ENCODE measurements at regions not wholly inside any gene's neighbourhood (a gene's known extent, or its start where the extent isn't known, plus 50 kb on each side); places are given as distances from the start of the nearest gene placed in this dataset.
"Not testable (repeated sequence)": the region's sequence is repeated elsewhere in the genome, so short reads cannot be mapped to it uniquely, and the experiment has no call there.

DNA sequence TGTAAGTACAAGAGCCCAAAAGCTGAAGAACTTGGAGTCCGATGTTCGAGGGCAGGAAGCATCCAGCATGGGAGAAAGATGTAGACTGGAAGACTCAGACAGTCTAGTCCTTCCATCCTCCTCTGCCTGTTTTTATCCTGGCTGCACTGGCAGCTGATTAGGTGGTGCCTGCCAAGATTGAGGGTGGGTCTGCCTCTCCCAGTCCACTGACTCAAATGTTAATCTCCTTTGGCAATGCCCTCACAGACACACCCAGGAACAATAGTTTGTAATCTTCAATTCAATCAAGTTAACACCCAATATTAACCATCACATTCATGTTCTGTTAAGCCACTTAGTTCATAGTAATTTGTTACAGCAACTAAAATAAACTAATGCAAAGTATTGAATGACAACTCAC is 904.4 kb upstream of the HS3ST1 start:
- DNase-seq (ENCODE audit: low read depth), result not testable (repeated sequence)

DNA sequence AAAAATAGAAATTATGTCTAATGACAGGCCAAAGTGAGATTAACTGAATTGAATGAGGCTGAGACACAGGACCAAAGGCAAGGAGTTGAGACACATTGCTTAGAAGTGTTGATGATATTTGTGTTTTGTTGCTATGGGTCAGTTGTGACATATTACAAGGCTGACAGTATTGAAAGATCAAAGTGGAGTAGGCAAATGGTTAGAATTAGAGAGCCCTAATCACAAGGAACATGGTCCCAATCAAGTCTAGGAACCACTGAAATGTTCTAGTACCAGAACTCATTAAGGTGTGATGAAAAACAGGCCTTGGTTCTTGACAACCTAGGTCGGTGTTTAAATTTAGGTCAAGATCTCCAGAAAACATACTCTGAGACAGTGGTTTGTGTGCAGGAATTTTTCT is 896.3 kb upstream of the HS3ST1 start:
- no peak for DNase-seq (ENCODE audit: low read depth)

DNA sequence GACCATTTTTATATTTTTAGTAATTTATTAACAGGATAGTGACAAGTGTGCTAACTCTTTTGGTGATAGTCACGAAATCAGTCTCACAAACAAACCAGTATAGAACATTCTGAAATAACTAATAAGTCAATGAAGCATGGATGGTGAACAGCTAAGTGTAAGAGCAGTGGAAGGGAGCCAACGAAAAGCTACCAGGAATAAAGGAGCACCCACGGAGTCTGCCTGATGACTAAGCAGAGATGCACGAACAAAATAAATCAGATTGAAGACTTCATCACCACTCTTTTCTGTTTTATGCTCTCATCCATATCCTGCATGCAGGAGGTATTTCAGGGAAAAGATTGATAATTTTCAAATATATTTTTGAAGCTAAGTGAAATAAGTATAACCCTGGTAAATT is 891.1 kb upstream of the HS3ST1 start:
- DNase-seq (ENCODE audit: low read depth), result no peak

GRCh38 chr4:12304905-12305304 is 876.2 kb upstream of the HS3ST1 start:
- no peak for DNase-seq (ENCODE audit: low read depth)

- DNase-seq (ENCODE audit: low read depth), result no peak
Measured at GRCh38 chr4:12296366-12296765, 867.7 kb upstream of the HS3ST1 start.

GRCh38 chr4:12293906-12294525 is 865.3 kb upstream of the HS3ST1 start:
- DNase-seq (ENCODE audit: low read depth), result no peak

DNA sequence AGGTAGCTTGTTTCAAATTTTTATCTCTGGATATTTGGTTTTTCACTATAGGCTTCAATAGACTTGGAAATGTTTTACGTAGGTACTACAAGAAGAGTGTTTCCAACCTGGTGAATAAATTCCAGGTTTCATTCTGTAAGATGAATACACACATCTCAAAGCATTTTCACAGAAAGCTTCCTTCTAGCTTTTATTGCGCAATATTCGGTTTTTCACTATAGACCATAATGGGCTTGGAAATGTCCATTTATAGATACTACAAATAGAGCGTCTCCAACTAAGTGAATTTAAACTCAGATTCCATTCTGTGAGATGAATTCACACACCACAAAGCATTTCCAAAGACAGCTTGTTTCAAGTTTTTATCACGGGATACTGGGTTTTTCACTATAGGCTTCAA is 857.7 kb upstream of the HS3ST1 start:
- DNase-seq (ENCODE audit: low read depth), result no peak

DNA sequence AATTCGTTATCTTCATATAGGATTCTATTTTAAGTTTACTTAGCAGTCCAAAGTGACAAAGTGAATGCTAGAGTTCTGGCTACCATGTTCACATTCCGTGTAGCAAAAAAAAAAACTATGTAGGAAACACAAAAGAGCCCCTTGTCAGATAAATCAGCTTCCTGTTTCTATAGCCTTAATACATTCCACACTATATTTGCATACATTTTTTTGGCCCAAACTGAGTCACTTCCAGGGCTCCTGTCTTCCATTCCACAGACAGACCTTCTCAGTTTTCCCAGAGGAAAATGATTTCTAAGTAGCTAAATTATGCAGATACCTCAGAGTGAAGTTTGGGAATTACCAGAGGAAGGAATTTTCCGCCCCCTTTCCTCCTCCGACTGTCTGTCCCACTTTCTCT is 841.9 kb upstream of the HS3ST1 start:
- no peak for DNase-seq (ENCODE audit: low read depth)

DNA sequence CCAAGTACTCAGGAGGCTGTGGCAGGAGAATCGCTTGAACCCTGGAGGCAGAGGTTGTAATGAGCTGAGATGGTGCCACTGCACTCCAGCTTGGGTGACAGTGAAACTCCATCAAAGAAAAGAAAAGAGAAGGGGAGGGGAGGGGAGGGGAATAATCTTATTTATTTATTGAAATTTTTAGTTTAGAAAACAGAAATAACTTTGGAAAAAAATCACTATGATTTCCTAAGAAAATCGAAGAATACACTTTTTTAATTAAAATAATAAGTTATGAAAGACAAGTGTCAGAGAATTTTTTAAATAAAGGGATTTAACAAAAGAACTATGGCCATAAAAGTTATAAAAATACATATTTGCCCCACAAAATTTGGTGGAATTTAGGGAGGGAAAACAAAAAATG is 836.9 kb upstream of the HS3ST1 start:
- DNase-seq (ENCODE audit: low read depth), result no peak

- DNase-seq (ENCODE audit: low read depth), result no peak
Measured at GRCh38 chr4:12260453-12260852, 831.8 kb upstream of the HS3ST1 start.

DNA sequence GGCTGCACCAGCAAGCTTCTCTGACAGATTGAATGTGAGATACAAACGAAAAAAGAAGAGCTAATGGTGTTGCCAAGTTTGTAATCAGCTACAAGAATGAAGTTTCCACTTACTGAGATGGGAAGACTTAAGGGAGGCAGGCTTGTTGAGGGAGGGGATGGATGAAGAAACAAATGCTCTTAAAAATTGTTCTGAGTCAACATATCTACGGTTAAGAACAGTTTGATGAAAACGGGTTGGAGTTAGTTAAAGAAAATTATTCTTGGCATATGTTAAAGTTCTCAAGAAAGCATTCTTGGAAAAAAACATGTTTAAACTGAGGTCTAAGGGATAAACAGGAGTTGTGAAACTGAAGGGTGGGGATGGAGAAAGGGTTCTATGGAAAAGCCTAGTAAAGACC is 816.3 kb upstream of the HS3ST1 start:
- no peak for DNase-seq (ENCODE audit: low read depth)

DNA sequence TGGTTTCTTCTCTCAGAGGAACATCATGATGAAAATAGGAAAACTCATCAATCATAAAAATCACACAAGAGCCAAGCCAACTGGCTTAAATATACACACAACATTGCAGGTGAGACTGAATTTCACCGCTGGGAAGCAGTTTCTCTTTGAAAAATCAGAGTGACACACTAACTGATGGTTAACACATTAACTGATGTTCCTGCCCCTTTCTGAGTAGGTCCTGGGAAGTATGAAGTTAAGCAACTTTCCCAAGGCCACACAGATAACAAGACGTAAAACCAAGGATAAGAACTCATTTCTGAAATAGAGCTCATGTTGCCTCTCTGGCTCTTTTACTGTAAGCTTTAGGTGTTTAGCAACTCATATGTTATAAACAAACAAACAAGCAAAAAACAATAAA is 813.7 kb upstream of the HS3ST1 start:
- DNase-seq (ENCODE audit: low read depth), result no peak

GRCh38 chr4:12239897-12240636 is 811.4 kb upstream of the HS3ST1 start:
- no peak for DNase-seq (ENCODE audit: low read depth)

DNA sequence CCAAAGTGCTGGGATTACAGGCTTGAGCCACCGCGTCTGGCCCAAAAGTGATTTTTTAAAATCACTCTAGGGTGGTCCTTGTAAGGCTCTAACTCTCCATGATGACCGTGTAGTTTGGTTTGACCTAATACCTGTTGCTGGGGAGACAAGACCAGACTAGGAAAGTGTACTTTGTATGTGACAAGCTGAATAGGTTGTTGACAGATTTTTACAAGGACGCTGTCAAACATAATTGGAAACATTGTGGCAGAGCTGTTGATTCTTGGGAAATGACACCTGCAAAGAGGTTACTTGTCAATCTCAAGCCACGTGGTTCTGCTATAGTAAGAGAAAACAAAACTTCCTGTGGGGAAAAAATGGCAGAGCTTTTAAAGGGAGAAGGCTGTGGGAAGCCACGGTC is 802.4 kb upstream of the HS3ST1 start:
- DNase-seq (ENCODE audit: low read depth), result no peak

GRCh38 chr4:12221031-12221430 is 792.3 kb upstream of the HS3ST1 start:
- DNase-seq (ENCODE audit: low read depth), result no peak

DNA sequence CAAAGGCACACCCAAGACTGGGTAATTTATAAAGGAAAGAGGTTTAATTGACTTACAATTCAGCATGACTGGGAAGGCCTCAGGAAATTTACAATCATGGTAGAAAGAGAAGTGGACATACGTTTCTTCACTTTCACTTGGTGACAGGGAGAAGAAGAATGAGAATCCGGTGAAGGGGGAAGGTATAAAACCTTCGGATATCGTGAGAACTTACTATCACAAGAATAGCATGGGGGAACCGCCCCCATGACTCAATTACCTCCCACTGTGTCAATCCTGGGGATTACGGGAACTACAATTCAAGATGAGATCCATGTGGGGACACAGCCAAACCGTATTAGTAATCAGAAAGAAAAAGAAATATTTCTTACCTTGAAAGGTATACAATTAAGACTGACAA is 782.9 kb upstream of the HS3ST1 start:
- DNase-seq (ENCODE audit: low read depth), result no peak

GRCh38 chr4:12207396-12207795 is 778.7 kb upstream of the HS3ST1 start:
- DNase-seq (ENCODE audit: low read depth), result no peak

- no peak for DNase-seq (ENCODE audit: low read depth)
Measured at GRCh38 chr4:12206091-12206490, 777.4 kb upstream of the HS3ST1 start.

- DNase-seq (ENCODE audit: low read depth), result no peak
Measured at GRCh38 chr4:12203945-12204344, 775.3 kb upstream of the HS3ST1 start.

DNA sequence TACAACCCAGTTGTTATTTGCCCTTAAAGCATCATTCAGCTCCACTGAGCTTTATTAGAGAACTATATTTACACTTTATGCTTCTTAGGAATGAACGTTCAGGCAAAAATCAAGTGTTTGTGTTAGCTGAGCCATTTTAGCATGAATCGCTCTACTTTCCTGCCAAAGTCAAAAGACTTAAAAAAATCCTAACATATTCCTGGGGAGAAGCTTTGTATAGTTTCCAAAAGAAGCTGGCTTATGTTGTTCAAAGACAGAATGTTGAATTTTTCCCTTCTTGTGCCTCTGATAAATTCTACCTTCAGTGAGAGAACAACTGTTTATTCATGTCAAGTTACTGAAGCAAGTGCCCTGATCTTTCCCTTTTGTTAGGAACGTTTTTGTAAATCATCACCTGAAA is 771.5 kb upstream of the HS3ST1 start:
- no peak for DNase-seq (ENCODE audit: low read depth)

DNA sequence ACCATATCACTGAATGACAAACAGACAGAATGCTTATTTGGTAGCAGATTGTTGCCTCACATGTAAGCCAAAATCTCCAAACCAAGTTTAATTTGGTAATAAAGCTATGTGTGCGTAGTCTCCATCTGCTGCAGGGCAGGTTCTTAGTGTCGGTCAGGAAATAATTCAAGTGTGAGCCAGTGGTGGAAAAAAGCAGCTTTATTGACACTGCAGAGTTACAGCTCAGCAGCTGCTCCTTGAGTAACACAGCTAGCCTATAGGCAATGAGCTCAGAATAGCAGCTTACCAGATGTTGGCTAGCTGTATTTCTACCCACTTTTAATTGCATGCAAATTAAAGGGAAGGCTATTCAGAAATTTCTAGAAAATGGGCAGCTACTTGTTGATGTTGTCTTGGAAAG is 757.8 kb upstream of the HS3ST1 start:
- DNase-seq (ENCODE audit: low read depth), result no peak

DNA sequence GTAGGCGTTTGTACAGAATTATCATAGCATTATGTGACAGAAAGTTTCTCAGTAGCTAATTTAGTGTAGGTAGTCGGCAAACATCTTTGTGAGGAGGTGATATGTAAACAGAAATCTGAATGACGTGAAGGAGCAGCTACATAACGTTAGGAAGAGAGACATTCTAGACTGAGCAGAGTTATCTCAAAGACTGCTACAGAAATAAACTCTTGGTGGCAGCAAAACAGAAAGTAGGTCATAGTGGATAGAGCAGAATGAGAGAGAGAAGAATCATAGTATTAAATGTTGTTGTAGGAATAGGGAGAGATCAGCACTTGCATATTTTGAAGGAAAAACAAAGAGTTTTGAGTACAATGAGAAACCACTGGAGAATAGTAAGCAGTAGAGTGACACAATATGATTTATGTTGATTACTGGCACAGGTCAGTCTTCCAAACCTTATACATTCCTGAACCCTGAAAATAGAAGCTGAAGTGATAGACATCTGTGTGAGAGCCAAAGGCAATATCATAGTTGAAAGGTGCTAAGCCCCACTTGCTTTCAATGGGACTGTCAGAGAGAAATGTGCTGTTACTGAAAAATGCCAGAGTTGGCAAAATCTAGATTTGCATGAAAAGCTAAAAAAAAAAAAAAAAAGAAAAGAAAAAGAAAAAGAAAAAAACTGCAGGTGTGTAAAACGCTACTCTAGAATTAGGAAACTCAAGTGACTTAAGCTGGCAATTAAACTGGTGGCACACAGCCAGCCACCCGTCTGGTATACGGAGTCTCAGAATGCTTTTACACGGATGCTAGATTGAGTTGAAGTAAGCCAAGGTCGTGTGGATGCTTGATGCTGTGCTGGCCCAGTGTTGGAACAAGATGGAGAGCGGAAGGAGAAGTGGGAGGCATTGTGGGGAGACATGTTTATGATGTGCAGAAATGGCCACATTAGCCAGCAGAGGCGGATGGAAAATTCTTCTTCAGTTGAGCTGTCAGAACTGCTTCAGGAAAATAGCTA is 750.2 kb upstream of the HS3ST1 start:
- no peak for DNase-seq (ENCODE audit: low read depth)

DNA sequence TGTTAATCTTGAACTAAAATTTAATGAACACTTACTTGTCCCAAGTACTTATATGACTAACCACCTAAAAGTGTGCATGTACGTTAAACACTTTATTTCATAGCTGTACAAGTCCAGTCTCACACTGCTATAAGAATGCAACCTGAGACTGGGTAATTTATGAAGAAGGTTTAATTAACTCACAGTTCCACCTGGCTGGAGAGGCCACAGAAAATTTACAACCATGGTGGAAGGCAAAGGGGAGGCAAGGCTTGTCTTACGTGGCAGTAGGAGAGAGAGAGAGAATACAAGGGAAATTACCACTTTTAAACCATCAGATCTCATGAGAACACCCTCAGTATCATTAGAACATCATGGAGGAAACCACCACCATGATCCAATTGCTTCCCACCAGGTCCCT is 748.7 kb upstream of the HS3ST1 start:
- no peak for DNase-seq (ENCODE audit: low read depth)

Measured in stimulated activated CD4-positive, alpha-beta T cell treated with anti-CD3 and anti-CD28 coated beads, Interleukin-2, amount 100 ng/mL, for 4 hours (primary cell).